Psoas muscle (tissue), 7 donors: ENCODE measurements at regions not wholly inside any gene's neighbourhood (a gene's known extent, or its start where the extent isn't known, plus 50 kb on each side); places are given as distances from the start of the nearest gene placed in this dataset.

Experiments used
- ATAC-seq, 4 donors: fragments of 200-7000 bp; cut with Tn5 transposase; one replicate each; pipeline ENCODE4 v1.9.1; 2020; ENCODE audit warnings: moderate library complexity in 3 of 4, mild to moderate bottlenecking in 2 of 4
- DNase-seq, 2 donors: peaks; one replicate each; pipeline ENCODE4 v3.0.0-alpha.2; 2020
- H3K27ac ChIP-seq: fragments of 200-600 bp; one replicate; pipeline ENCODE4 v1.8.0; 2022
- H3K27me3 ChIP-seq, 3 donors: fragments of 200-600 bp in 1 of 3; one replicate each; pipeline versions ENCODE4 v1.6.1 to v1.8.0; 2013 to 2022; ENCODE audit warnings: low read length in 2 of 3, mild to moderate bottlenecking in 2 of 3, moderate library complexity in 1 of 3; ENCODE audit not compliant: insufficient read depth in 3 of 3
- H3K36me3 ChIP-seq, 2 donors: fragments of 200-600 bp in 1 of 2; one replicate each; pipeline versions ENCODE4 v1.6.1 to v1.8.0; 2013 to 2022; ENCODE audit warnings: low read depth in 1 of 2, mild to moderate bottlenecking in 1 of 2, moderate library complexity in 1 of 2; ENCODE audit not compliant: insufficient read depth in 1 of 2
- H3K4me1 ChIP-seq: fragments of 200-600 bp; one replicate; pipeline ENCODE4 v1.8.0; 2022
- H3K4me3 ChIP-seq: fragments of 200-600 bp; one replicate; pipeline ENCODE4 v1.8.0; 2022; ENCODE audit warnings: mild to moderate bottlenecking
- H3K9me3 ChIP-seq: fragments of 200-600 bp; one replicate; pipeline ENCODE4 v1.8.0; 2022
- WGBS, 3 donors: extraction: QIAGEN DNeasy Blood & Tissue Kit; methylation state at CpG; one replicate each; pipeline versions ENCODE4 v1.1.6 to v1.1.7; 2013; 5-methylcytosine and 5-hydroxymethylcytosine counted together
- intact Hi-C, 2 donors: fragments of 100-400 bp; cut with DNase I; formaldehyde crosslinking; loops; one replicate each; pipeline versions ENCODE4 v1.11.0 to v1.14.2; 2022
- TF ChIP-seq, protein P1 (sequence below): fragments of 200-600 bp; IDR thresholded peaks from one replicate; pipeline ENCODE4 v1.8.0; 2022; ENCODE audit warnings: antibody characterized with exemption
- donor health status: healthy with polysubstance abuse.
- donor health status: DM: no; HTN: no; CAD: no; lungs with moderate emphysema.
- donor health status: Bipolar disorder and iron deficiency.
- donor health status: healthy.
- donor health status: DM: yes; HTN: yes; CAD: no.
- donor health status: DM: no; HTN: no; CAD: no.
- donor health status: DM: yes; HTN: yes; CAD: no.

GRCh38 chr18:55111271-55111670 is 152.0 kb upstream of the CCDC68 start:
- Histone ChIP-seq H3K4me1 (no peaks in the 10 kb centered on the region), H3K36me3 (no peaks in the 10 kb centered on the region), H3K4me3 (no peak overlapping the region), H3K27me3 (peaks cover 0 to 2% (median 0%) of the 10 kb centered on the region in 3 donors), H3K9me3 (no peaks in the 10 kb centered on the region), H3K27ac (peak overlapping the region; percentile 37)
- DNase-seq (no peak), ATAC-seq (no peak)
- TF ChIP-seq, protein P1, sequence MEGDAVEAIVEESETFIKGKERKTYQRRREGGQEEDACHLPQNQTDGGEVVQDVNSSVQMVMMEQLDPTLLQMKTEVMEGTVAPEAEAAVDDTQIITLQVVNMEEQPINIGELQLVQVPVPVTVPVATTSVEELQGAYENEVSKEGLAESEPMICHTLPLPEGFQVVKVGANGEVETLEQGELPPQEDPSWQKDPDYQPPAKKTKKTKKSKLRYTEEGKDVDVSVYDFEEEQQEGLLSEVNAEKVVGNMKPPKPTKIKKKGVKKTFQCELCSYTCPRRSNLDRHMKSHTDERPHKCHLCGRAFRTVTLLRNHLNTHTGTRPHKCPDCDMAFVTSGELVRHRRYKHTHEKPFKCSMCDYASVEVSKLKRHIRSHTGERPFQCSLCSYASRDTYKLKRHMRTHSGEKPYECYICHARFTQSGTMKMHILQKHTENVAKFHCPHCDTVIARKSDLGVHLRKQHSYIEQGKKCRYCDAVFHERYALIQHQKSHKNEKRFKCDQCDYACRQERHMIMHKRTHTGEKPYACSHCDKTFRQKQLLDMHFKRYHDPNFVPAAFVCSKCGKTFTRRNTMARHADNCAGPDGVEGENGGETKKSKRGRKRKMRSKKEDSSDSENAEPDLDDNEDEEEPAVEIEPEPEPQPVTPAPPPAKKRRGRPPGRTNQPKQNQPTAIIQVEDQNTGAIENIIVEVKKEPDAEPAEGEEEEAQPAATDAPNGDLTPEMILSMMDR = no peak
- intact Hi-C loops = no loop called here

DNA sequence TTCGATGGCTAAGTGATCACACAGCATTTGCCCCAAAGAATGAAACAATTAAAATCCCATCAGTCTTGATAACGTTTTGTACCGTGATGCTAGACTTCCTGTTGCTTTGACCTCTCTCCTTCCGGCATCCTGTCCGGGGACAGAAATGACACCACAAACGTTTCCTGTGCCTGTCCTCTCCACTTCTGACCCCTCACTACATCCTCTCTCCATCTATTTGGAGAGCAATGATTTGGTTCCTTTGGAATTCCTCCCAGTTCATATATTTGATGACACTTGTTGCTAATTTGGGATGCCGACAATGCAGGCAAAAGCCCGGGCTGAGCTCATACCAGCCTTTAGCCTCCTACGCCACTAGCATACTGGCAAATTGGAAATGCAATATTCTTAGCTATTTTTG is 151.2 kb upstream of the CCDC68 start:
- Histone ChIP-seq H3K9me3 (no peaks in the 10 kb centered on the region), H3K36me3 (no peaks in the 10 kb centered on the region), H3K4me3 (no peak overlapping the region), H3K4me1 (no peaks in the 10 kb centered on the region), H3K27me3 (peaks cover 0 to 2% (median 0%) of the 10 kb centered on the region in 3 donors), H3K27ac (peak overlapping the region; percentile 37)
- TF ChIP-seq, protein P1 = no peak
- DNase-seq = peak in 1 of 2 donors; percentile 41
- peak; percentile 30 to 78 (median 68) for ATAC-seq
- intact Hi-C loops = no loop called here
- WGBS, 3 donors = 38 to 50% (median 48%) methylated on average over 9 of the region's 9 CpGs

GRCh38 chr18:55109818-55110414 is 150.7 kb upstream of the CCDC68 start:
- 51 to 63% (median 52%) methylated on average over 2 of the region's 2 CpGs for WGBS, 3 donors
- TF ChIP-seq, protein P1 = no peak
- no peak for DNase-seq
- Histone ChIP-seq H3K4me1 (no peaks in the 10 kb centered on the region), H3K27ac (peak overlapping the region; percentile 34), H3K36me3 (no peaks in the 10 kb centered on the region), H3K4me3 (no peak overlapping the region), H3K9me3 (no peaks in the 10 kb centered on the region), H3K27me3 (peaks cover 0 to 2% (median 0%) of the 10 kb centered on the region in 3 donors)
- peak in 1 of 4 donors; percentile 49 for ATAC-seq
- intact Hi-C loops = loop anchor here in 1 of 2 donors (10.0 kb wide), 1 partner anchor 1465 kb away; no protein-coding TSS in a partner anchor

DNA sequence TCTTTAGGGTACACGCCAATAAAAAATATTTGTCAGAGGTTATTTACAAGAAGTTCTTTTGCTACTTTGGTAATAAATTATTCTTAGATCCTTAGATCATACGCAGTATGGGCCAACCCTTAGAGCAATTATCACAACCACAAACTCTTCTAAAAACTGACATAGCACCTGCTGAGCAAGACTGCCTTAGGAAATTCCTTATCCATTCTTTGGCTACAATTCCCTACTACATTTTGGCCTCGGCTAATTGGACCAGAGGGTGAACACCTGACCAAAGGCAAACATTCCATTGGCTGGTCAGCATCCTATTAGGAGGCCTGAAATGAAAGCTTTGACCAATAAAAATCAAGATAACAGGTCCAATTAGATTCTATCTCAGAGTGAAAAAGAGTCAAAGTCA is 147.6 kb upstream of the CCDC68 start:
- no peak overlapping the region for H3K27ac ChIP-seq
- no peak overlapping the region for H3K4me3 ChIP-seq
- intact Hi-C loops = loop anchor here in 1 of 2 donors (10.0 kb wide), 1 partner anchor 1468 kb away; no protein-coding TSS in a partner anchor
- TF ChIP-seq, protein P1 = no peak
- ATAC-seq (peak in 1 of 4 donors; percentile 47), DNase-seq (no peak)
- H3K9me3 ChIP-seq = no peaks in the 10 kb centered on the region
- no peaks in the 10 kb centered on the region for H3K27me3 ChIP-seq
- WGBS, 3 donors = 64 to 77% (median 67%) methylated on average over 3 of the region's 3 CpGs
- H3K4me1 ChIP-seq = no peaks in the 10 kb centered on the region
- no peaks in the 10 kb centered on the region for H3K36me3 ChIP-seq

DNA sequence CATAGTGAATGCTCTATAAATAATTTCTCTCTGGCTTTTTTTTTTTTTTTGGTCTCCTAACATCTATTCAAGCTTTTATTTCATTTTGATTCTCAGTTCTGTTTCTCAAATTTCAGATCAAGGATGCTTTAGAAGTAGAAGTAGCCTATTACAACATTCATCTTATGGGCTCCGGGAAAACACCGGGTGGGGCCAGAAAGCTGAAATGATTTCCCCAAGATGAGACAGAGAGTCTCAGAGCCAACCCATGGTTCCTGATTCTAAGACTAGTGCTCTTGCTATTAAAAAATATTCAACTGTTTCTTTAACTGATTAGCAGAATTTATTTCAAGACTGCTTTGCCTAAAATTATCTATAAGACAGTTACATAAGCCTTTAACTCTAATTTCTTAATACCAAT is 147.2 kb upstream of the CCDC68 start:
- Histone ChIP-seq H3K4me1 (no peaks in the 10 kb centered on the region), H3K36me3 (no peaks in the 10 kb centered on the region), H3K27ac (no peak overlapping the region), H3K9me3 (no peaks in the 10 kb centered on the region), H3K4me3 (no peak overlapping the region), H3K27me3 (no peaks in the 10 kb centered on the region)
- TF ChIP-seq, protein P1 = no peak
- 81 to 88% (median 87%) methylated on average over 2 of the region's 2 CpGs for WGBS, 3 donors
- no peak for ATAC-seq
- DNase-seq = no peak
- intact Hi-C loops = loop anchor here in 1 of 2 donors (10.0 kb wide), 1 partner anchor 1468 kb away; no protein-coding TSS in a partner anchor
